MM.1S (cell line): ENCODE measurements at regions not wholly inside any gene's neighbourhood (a gene's known extent, or its start where the extent isn't known, plus 50 kb on each side); places are given as distances from the start of the nearest gene placed in this dataset.

ENCODE experiments used
- DNase-seq: peaks from one replicate; pipeline ENCODE4 v3.0.0-alpha.2; 2015
- H2AFZ ChIP-seq: fragments of 300-600 bp; sonication (generic); 2 replicates; pipeline ENCODE4 v1.6.0; 2016; ENCODE audit warnings: antibody characterized with exemption, low read length
- H3F3A ChIP-seq: fragments of 300-600 bp; sonication (generic); 2 replicates; pipeline ENCODE4 v1.6.1; 2016; ENCODE audit warnings: mild to moderate bottlenecking, antibody characterized with exemption, low read length, moderate library complexity, mixed read lengths; ENCODE audit not compliant: insufficient read depth
- H3K27ac ChIP-seq: fragments of 300-600 bp; sonication (generic); 2 replicates; pipeline ENCODE4 v1.5.1; 2016; ENCODE audit warnings: mild to moderate bottlenecking, low read length
- H3K27me3 ChIP-seq: fragments of 300-600 bp; sonication (generic); replicated peaks from 2 replicates; pipeline ENCODE4 v1.6.0; 2016; ENCODE audit warnings: low read length; ENCODE audit not compliant: insufficient read depth
- H3K36me3 ChIP-seq: fragments of 300-600 bp; sonication (generic); replicated peaks from 2 replicates; pipeline ENCODE4 v1.6.1; 2016; ENCODE audit warnings: mild to moderate bottlenecking, low read length, mixed read lengths; ENCODE audit not compliant: insufficient read depth
- H3K4me1 ChIP-seq: fragments of 300-600 bp; sonication (generic); 2 replicates; pipeline ENCODE4 v1.6.1; 2016; ENCODE audit warnings: low read length, mixed read lengths
- H3K4me2 ChIP-seq: fragments of 300-600 bp; sonication (generic); 2 replicates; pipeline ENCODE4 v1.6.0; 2016; ENCODE audit warnings: low read depth, low read length
- H3K4me3 ChIP-seq: fragments of 300-600 bp; sonication (generic); 2 replicates; pipeline ENCODE4 v1.5.1; 2016; ENCODE audit warnings: low read length, mixed read lengths
- H3K79me2 ChIP-seq: fragments of 300-600 bp; sonication (generic); 2 replicates; pipeline ENCODE4 v1.6.1; 2016; ENCODE audit warnings: mixed run types, low read length, mixed read lengths
- H3K9ac ChIP-seq: fragments of 300-600 bp; sonication (generic); 2 replicates; pipeline ENCODE4 v1.6.1; 2016; ENCODE audit warnings: low read length, mixed read lengths
- H3K9me2 ChIP-seq: fragments of 300-600 bp; sonication (generic); replicated peaks from 2 replicates; pipeline ENCODE4 v1.6.1; 2016; ENCODE audit warnings: mild to moderate bottlenecking, low read length, mixed read lengths; ENCODE audit not compliant: insufficient read depth
- H3K9me3 ChIP-seq: fragments of 300-600 bp; sonication (generic); replicated peaks from 2 replicates; pipeline ENCODE4 v1.6.1; 2016; ENCODE audit warnings: mild to moderate bottlenecking, low read length, mixed read lengths; ENCODE audit not compliant: insufficient read depth
- H4K20me1 ChIP-seq: fragments of 300-600 bp; sonication (generic); 2 replicates; pipeline ENCODE4 v1.6.1; 2016; ENCODE audit warnings: mild to moderate bottlenecking, low read length, moderate library complexity, mixed read lengths; ENCODE audit not compliant: insufficient read depth
- CTCF ChIP-seq: fragments of 300-600 bp; sonication (generic); IDR thresholded peaks from 2 replicates; pipeline ENCODE4 v1.5.1; 2016; ENCODE audit warnings: antibody characterized with exemption, low read length, mixed read lengths
- EZH2 ChIP-seq: fragments of 300-600 bp; sonication (generic); optimal IDR thresholded peaks from 2 replicates; pipeline ENCODE3; 2017; ENCODE audit warnings: low read depth, mild to moderate bottlenecking, antibody characterized with exemption, low read length, mixed read lengths
- EZH2phosphoT487 ChIP-seq: fragments of 300-600 bp; sonication (generic); IDR thresholded peaks from 2 replicates; pipeline ENCODE4 v1.6.1; 2018; ENCODE audit warnings: antibody characterized with exemption, low read length

GRCh38 chrX:7314425-7314824 lies 166.5 kb upstream of the PUDP start:
- no peaks in the 10 kb centered on the region for H3K79me2 ChIP-seq
- TF ChIP-seq EZH2 (no peak), EZH2phosphoT487 (no peak), CTCF (no peak)
- H4K20me1 ChIP-seq = no peaks in the 10 kb centered on the region
- H2AFZ ChIP-seq = no peak overlapping the region
- no peaks in the 10 kb centered on the region for H3F3A ChIP-seq
- no peaks in the 10 kb centered on the region for H3K4me1 ChIP-seq
- no peak overlapping the region for H3K9ac ChIP-seq
- H3K9me3 ChIP-seq = no peaks in the 10 kb centered on the region
- no peaks in the 10 kb centered on the region for H3K36me3 ChIP-seq
- no peaks in the 10 kb centered on the region for H3K27me3 ChIP-seq
- H3K9me2 ChIP-seq = no peaks in the 10 kb centered on the region
- H3K4me3 ChIP-seq = no peak overlapping the region
- DNase-seq = no peak
- no peak overlapping the region for H3K27ac ChIP-seq
- no peak overlapping the region for H3K4me2 ChIP-seq

GRCh38 chrX:7307720-7308119 lies 159.8 kb upstream of the PUDP start:
- no peaks in the 10 kb centered on the region for H3K79me2 ChIP-seq
- no peaks in the 10 kb centered on the region for H3K27me3 ChIP-seq
- H3K27ac ChIP-seq = no peak overlapping the region
- H3K9ac ChIP-seq = no peak overlapping the region
- H3F3A ChIP-seq = no peaks in the 10 kb centered on the region
- TF ChIP-seq CTCF = no peak
- no peak for TF ChIP-seq EZH2
- no peak for TF ChIP-seq EZH2phosphoT487
- no peaks in the 10 kb centered on the region for H4K20me1 ChIP-seq
- no peak overlapping the region for H2AFZ ChIP-seq
- no peaks in the 10 kb centered on the region for H3K9me2 ChIP-seq
- H3K4me2 ChIP-seq = no peak overlapping the region
- H3K4me1 ChIP-seq = no peaks in the 10 kb centered on the region
- H3K36me3 ChIP-seq = no peaks in the 10 kb centered on the region
- no peaks in the 10 kb centered on the region for H3K9me3 ChIP-seq
- no peak overlapping the region for H3K4me3 ChIP-seq
- no peak for DNase-seq

GRCh38 chrX:7294483-7294882 lies 146.5 kb upstream of the PUDP start:
- no peak overlapping the region for H3K4me2 ChIP-seq
- H3K36me3 ChIP-seq = no peaks in the 10 kb centered on the region
- H3K4me3 ChIP-seq = no peak overlapping the region
- H3K9ac ChIP-seq = no peak overlapping the region
- no peaks in the 10 kb centered on the region for H3K79me2 ChIP-seq
- no peak for TF ChIP-seq EZH2
- no peak for TF ChIP-seq EZH2phosphoT487
- TF ChIP-seq CTCF = no peak
- DNase-seq = no peak
- no peaks in the 10 kb centered on the region for H4K20me1 ChIP-seq
- no peaks in the 10 kb centered on the region for H3K9me2 ChIP-seq
- no peaks in the 10 kb centered on the region for H3K4me1 ChIP-seq
- H2AFZ ChIP-seq = no peak overlapping the region
- H3K9me3 ChIP-seq = no peaks in the 10 kb centered on the region
- H3F3A ChIP-seq = no peaks in the 10 kb centered on the region
- H3K27me3 ChIP-seq = no peaks in the 10 kb centered on the region
- no peak overlapping the region for H3K27ac ChIP-seq
